SU-DHL-6 (cell line): ENCODE measurements at regions not wholly inside any gene's neighbourhood (a gene's known extent, or its start where the extent isn't known, plus 50 kb on each side); places are given as distances from the start of the nearest gene placed in this dataset.

Source experiments
- H2AFZ ChIP-seq: fragments of 200-600 bp; sonication (generic); 2 replicates; pipeline ENCODE4 v1.6.1; 2014; ENCODE audit warnings: low read depth, mild to moderate bottlenecking, moderate library complexity, mixed read lengths, antibody characterized with exemption, low read length; ENCODE audit not compliant: severe bottlenecking
- H3F3A ChIP-seq: fragments of 200-600 bp; shearing (Covaris generic); 2 replicates; pipeline ENCODE4 v1.6.0; 2016; ENCODE audit warnings: antibody characterized with exemption, mild to moderate bottlenecking; ENCODE audit not compliant: insufficient read depth
- H3K27ac ChIP-seq: fragments of 200-600 bp; sonication (generic); 2 replicates; pipeline ENCODE4 v1.5.1; 2016; ENCODE audit warnings: low read depth, mild to moderate bottlenecking, low read length, moderate library complexity, mixed read lengths
- H3K27me3 ChIP-seq: fragments of 200-600 bp; sonication (generic), shearing (Covaris generic); 2 replicates; pipeline ENCODE4 v1.6.0; 2014; ENCODE audit warnings: mild to moderate bottlenecking, low read length
- H3K36me3 ChIP-seq: fragments of 200-600 bp; sonication (generic); 2 replicates; pipeline ENCODE4 v1.6.1; 2014; ENCODE audit warnings: mild to moderate bottlenecking, low read length, mixed read lengths
- H3K4me2 ChIP-seq: fragments of 300-600, 200-600 bp; shearing (Covaris generic), sonication (generic); 2 replicates; pipeline ENCODE4 v1.6.0; 2014; ENCODE audit warnings: low read length, low read depth, mild to moderate bottlenecking; ENCODE audit not compliant: poor library complexity, severe bottlenecking
- H3K4me3 ChIP-seq: fragments of 200-600 bp; sonication (generic); 2 replicates; pipeline ENCODE4 v1.5.1; 2014; ENCODE audit warnings: antibody characterized with exemption, low read length, mild to moderate bottlenecking, mixed read lengths; ENCODE audit not compliant: insufficient read depth, poor library complexity, severe bottlenecking
- H3K79me2 ChIP-seq: fragments of 200-600 bp; sonication (generic); 2 replicates; pipeline ENCODE4 v1.6.1; 2014; ENCODE audit warnings: mild to moderate bottlenecking, low read length, moderate library complexity; ENCODE audit not compliant: insufficient read depth
- H3K9ac ChIP-seq: fragments of 200-600 bp; sonication (generic); 2 replicates; pipeline ENCODE4 v1.7.0; 2014; ENCODE audit warnings: mild to moderate bottlenecking, low read length
- H3K9me2 ChIP-seq: fragments of 200-600 bp; sonication (generic); replicated peaks from 2 replicates; pipeline ENCODE4 v1.6.1; 2014; ENCODE audit warnings: low read length; ENCODE audit not compliant: insufficient read depth
- H3K9me3 ChIP-seq: fragments of 200-600 bp; sonication (generic); 2 replicates; pipeline ENCODE4 v1.6.1; 2014; ENCODE audit warnings: low read length, mixed read lengths; ENCODE audit not compliant: insufficient read depth
- H4K20me1 ChIP-seq: fragments of 200-600 bp; sonication (generic); 2 replicates; pipeline ENCODE4 v1.6.1; 2014; ENCODE audit warnings: low read depth, mild to moderate bottlenecking, antibody characterized with exemption, low read length, moderate library complexity, mixed read lengths
- EZH2phosphoT487 ChIP-seq: fragments of 200-600 bp; sonication (generic), shearing (Covaris generic); conservative IDR thresholded peaks from 2 replicates; pipeline ENCODE4 v1.6.1; 2018; ENCODE audit warnings: mild to moderate bottlenecking, antibody characterized with exemption, low read length, moderate library complexity, mixed read lengths
- TF ChIP-seq, protein P1 (sequence below): fragments of 200-600 bp; sonication (generic); IDR thresholded peaks from one replicate; pipeline ENCODE4 v1.5.1; 2017; ENCODE audit warnings: antibody characterized with exemption, mild to moderate bottlenecking, low read length, moderate library complexity; ENCODE audit not compliant: insufficient read depth, poor library complexity, severe bottlenecking

DNA sequence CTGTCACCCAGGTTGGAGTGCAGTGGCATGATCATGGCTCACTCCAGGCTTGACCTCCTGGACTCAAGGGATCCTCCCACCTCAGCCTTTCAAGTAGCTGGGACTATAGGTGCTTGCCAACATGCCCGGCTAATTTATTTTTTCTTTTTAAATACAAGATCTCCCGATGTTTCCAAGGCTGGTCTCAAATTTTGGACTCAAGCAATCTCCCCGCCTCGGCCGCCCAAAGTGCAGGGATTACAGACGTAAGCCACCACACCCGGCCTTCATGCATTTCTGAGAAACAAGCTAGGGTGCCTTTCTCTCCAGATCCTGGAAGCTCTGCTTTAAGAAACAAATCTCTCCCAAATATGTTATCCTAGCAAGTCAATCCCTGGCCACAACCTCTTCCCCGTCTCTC, 234.1 kb downstream of the FBXO15 start:
- Histone ChIP-seq H3K27ac (no peak overlapping the region), H3K9ac (no peak overlapping the region), H3K4me3 (no peak overlapping the region), H3K27me3 (no peaks in the 10 kb centered on the region), H3K36me3 (no peaks in the 10 kb centered on the region), H3K4me2 (no peak overlapping the region), H2AFZ (no peak overlapping the region), H4K20me1 (no peaks in the 10 kb centered on the region), H3K9me3 (no peaks in the 10 kb centered on the region), H3F3A (no peaks in the 10 kb centered on the region), H3K9me2 (no peaks in the 10 kb centered on the region), H3K79me2 (no peaks in the 10 kb centered on the region)
- TF ChIP-seq, protein P1, sequence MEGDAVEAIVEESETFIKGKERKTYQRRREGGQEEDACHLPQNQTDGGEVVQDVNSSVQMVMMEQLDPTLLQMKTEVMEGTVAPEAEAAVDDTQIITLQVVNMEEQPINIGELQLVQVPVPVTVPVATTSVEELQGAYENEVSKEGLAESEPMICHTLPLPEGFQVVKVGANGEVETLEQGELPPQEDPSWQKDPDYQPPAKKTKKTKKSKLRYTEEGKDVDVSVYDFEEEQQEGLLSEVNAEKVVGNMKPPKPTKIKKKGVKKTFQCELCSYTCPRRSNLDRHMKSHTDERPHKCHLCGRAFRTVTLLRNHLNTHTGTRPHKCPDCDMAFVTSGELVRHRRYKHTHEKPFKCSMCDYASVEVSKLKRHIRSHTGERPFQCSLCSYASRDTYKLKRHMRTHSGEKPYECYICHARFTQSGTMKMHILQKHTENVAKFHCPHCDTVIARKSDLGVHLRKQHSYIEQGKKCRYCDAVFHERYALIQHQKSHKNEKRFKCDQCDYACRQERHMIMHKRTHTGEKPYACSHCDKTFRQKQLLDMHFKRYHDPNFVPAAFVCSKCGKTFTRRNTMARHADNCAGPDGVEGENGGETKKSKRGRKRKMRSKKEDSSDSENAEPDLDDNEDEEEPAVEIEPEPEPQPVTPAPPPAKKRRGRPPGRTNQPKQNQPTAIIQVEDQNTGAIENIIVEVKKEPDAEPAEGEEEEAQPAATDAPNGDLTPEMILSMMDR: no peak
- no peak for TF ChIP-seq EZH2phosphoT487

DNA sequence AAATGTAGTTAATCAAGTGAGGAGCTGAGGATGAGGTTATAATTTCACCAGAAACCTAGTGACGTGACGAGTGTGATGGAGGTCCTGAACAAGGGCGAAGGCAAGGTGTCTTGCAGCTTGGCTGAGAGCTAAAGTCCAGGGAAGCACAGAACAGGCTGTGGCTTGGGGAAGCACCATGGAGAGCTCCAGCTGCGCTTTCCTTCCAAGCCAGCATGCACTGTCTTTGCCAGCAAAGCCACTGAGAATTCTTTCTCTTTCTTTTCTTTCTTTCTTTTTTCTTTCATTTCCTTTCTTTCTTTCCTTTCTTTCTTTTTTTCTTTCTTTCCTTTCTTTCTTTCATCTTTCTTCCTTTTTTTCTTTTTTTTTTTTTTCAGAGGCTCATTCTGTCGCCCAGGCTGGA, 239.3 kb downstream of the FBXO15 start:
- Histone ChIP-seq H3F3A (no peaks in the 10 kb centered on the region), H3K9me3 (no peaks in the 10 kb centered on the region), H3K9me2 (no peaks in the 10 kb centered on the region), H4K20me1 (no peaks in the 10 kb centered on the region), H3K4me3 (no peak overlapping the region), H3K79me2 (no peaks in the 10 kb centered on the region), H3K27ac (no peak overlapping the region), H2AFZ (no peak overlapping the region), H3K4me2 (no peak overlapping the region), H3K9ac (no peak overlapping the region), H3K27me3 (no peaks in the 10 kb centered on the region), H3K36me3 (no peaks in the 10 kb centered on the region)
- TF ChIP-seq EZH2phosphoT487: no peak
- TF ChIP-seq, protein P1: no peak

DNA sequence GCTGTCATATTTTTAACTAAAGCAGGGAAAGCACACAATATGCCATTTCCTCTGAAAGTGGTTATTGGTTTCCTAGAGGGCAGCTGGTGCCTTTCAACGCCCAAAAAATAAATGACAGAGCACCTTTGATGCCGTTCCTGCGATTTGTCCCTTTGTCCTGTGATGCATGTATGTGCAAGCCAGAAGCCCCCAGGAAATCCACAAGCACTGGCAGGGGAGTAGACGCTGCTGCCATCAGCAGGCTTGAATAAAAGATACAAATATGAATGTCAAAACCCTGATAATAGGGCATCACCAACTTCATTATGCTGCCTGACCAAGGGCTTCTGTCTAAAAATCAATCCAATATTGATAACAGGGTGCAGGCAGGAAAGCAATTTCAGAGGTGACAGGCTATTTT, 246.1 kb downstream of the FBXO15 start:
- H3K79me2 ChIP-seq: no peaks in the 10 kb centered on the region
- no peak overlapping the region for H3K4me2 ChIP-seq
- H3K4me3 ChIP-seq: no peak overlapping the region
- no peaks in the 10 kb centered on the region for H4K20me1 ChIP-seq
- no peaks in the 10 kb centered on the region for H3K9me3 ChIP-seq
- no peak overlapping the region for H2AFZ ChIP-seq
- H3K27me3 ChIP-seq: no peaks in the 10 kb centered on the region
- no peaks in the 10 kb centered on the region for H3F3A ChIP-seq
- no peak for TF ChIP-seq EZH2phosphoT487
- TF ChIP-seq, protein P1: no peak
- no peak overlapping the region for H3K9ac ChIP-seq
- H3K36me3 ChIP-seq: no peaks in the 10 kb centered on the region
- no peaks in the 10 kb centered on the region for H3K9me2 ChIP-seq
- no peak overlapping the region for H3K27ac ChIP-seq
